SK-N-SH (cell line): ENCODE measurements at regions not wholly inside any gene's neighbourhood (a gene's known extent, or its start where the extent isn't known, plus 50 kb on each side); places are given as distances from the start of the nearest gene placed in this dataset.

Experiments
- CTCF ChIA-PET: fragments of 300-600, 350-600 bp; formaldehyde crosslinking; extraction: SDS; loops from one replicate; lab custom pipeline; 2021; lab: Yijun Ruan, JAX
- POLR2A ChIA-PET: fragments of 350-600 bp; sonication (Branson Sonifier 250); formaldehyde crosslinking; extraction: SDS; loops from one replicate; lab custom pipeline; 2020; ENCODE audit warnings: antibody characterized with exemption, inconsistent platforms; lab: Yijun Ruan, JAX
- DNase-seq: peaks from one replicate; pipeline ENCODE4 v3.0.0; 2012
- H2AFZ ChIP-seq: fragments of 200-600 bp; sonication (generic); 2 replicates; pipeline ENCODE4 v1.8.1; 2016; ENCODE audit warnings: antibody characterized with exemption, mild to moderate bottlenecking, low read depth
- H3F3A ChIP-seq: fragments of 200-600 bp; sonication (generic); replicated peaks from 2 replicates; pipeline ENCODE3; 2016; ENCODE audit warnings: antibody characterized with exemption, mild to moderate bottlenecking; ENCODE audit not compliant: insufficient read depth
- H3K27ac ChIP-seq, 2 experiments: fragments of 200-500 bp in 1 of 2; fragments of 200-600 bp in 1 of 2; sonication (Bioruptor generic) in 1 of 2; sonication (generic), shearing (Covaris generic) in 1 of 2; 2 replicates each; pipeline versions ENCODE4 v1.5.1 to v1.6.1; 2014 to 2016; ENCODE audit warnings: low read depth in 2 of 2, inconsistent platforms in 1 of 2, low read length in 1 of 2, mild to moderate bottlenecking in 1 of 2, mixed read lengths in 1 of 2
- H3K27me3 ChIP-seq: fragments of 200-600 bp; sonication (generic), shearing (Covaris generic); 2 replicates; pipeline ENCODE4 v1.6.1; 2016; ENCODE audit warnings: mixed run types; ENCODE audit not compliant: insufficient read depth
- H3K36me3 ChIP-seq, 2 experiments: fragments of 200-500 bp in 1 of 2; fragments of 200-600 bp in 1 of 2; sonication (Bioruptor generic) in 1 of 2; sonication (generic) in 1 of 2; replicated peaks in 1 of 2; 2 replicates each; pipeline versions ENCODE3 to v1.5.1; 2014 to 2016; ENCODE audit warnings: low read length in 1 of 2, mild to moderate bottlenecking in 1 of 2; ENCODE audit not compliant: insufficient read depth in 2 of 2, control insufficient read depth in 1 of 2
- H3K4me1 ChIP-seq, 2 experiments: fragments of 200-500 bp in 1 of 2; fragments of 200-600 bp in 1 of 2; sonication (Bioruptor generic) in 1 of 2; sonication (generic), shearing (Covaris generic) in 1 of 2; 2 replicates each; pipeline versions ENCODE4 v1.5.1 to v1.6.1; 2014 to 2016; ENCODE audit warnings: low read depth in 1 of 2, low read length in 1 of 2, mixed run types in 1 of 2; ENCODE audit not compliant: insufficient read depth in 2 of 2, control insufficient read depth in 1 of 2
- H3K4me2 ChIP-seq: fragments of 200-600 bp; sonication (generic), shearing (Covaris generic); 2 replicates; pipeline ENCODE4 v1.6.1; 2017; ENCODE audit warnings: mixed run types
- H3K4me3 ChIP-seq, 2 experiments: fragments of 200-500 bp in 1 of 2; fragments of 200-600 bp in 1 of 2; sonication (Bioruptor generic) in 1 of 2; sonication (generic), shearing (Covaris generic) in 1 of 2; 2 replicates each; pipeline versions ENCODE4 v1.5.1 to v1.8.1; 2014 to 2016; ENCODE audit warnings: low read depth in 2 of 2, inconsistent platforms in 1 of 2, low read length in 1 of 2, mild to moderate bottlenecking in 1 of 2, mixed read lengths in 1 of 2, moderate library complexity in 1 of 2
- H3K79me2 ChIP-seq: fragments of 200-600 bp; sonication (generic); 2 replicates; pipeline ENCODE4 v1.8.1; 2017; ENCODE audit warnings: mild to moderate bottlenecking; ENCODE audit not compliant: insufficient read depth
- H3K9ac ChIP-seq: fragments of 200-600 bp; sonication (generic); 2 replicates; pipeline ENCODE4 v1.6.1; 2017; ENCODE audit warnings: mixed run types
- H3K9me2 ChIP-seq: fragments of 200-600 bp; sonication (generic); 2 replicates; pipeline ENCODE4 v1.6.1; 2017; ENCODE audit warnings: mixed run types
- H3K9me3 ChIP-seq: fragments of 200-600 bp; sonication (generic); 2 replicates; pipeline ENCODE4 v1.6.1; 2017; ENCODE audit warnings: mixed run types, mild to moderate bottlenecking, moderate library complexity
- H4K20me1 ChIP-seq: fragments of 200-600 bp; sonication (generic); 2 replicates; pipeline ENCODE4 v1.6.1; 2017; ENCODE audit warnings: mild to moderate bottlenecking, mixed run types; ENCODE audit not compliant: insufficient read depth
- CHD2 ChIP-seq: fragments of 150-350 bp; IDR thresholded peaks from 2 replicates; pipeline ENCODE4 v1.6.1; 2018; ENCODE audit warnings: low read length; ENCODE audit not compliant: partially characterized antibody
- CTCF ChIP-seq: fragments of 200-600 bp; sonication (generic); IDR thresholded peaks from 2 replicates; pipeline ENCODE4 v1.6.1; 2017; ENCODE audit warnings: antibody characterized with exemption, mild to moderate bottlenecking, moderate library complexity
- EP300 ChIP-seq, 2 experiments: IDR thresholded peaks; 2 replicates each; pipeline versions ENCODE4 v1.4.0 to v1.6.1; 2012; ENCODE audit warnings: borderline replicate concordance in 1 of 2, low read depth in 1 of 2, low read length in 1 of 2
- EZH2phosphoT487 ChIP-seq: fragments of 200-600 bp; sonication (generic); IDR thresholded peaks from 2 replicates; pipeline ENCODE4 v1.6.1; 2017; ENCODE audit warnings: low read depth, mixed run types, mild to moderate bottlenecking, antibody characterized with exemption, moderate library complexity, borderline replicate concordance
- FOSL2 ChIP-seq: IDR thresholded peaks from 2 replicates; pipeline ENCODE4 v1.4.0; 2012; ENCODE audit warnings: low read depth, mild to moderate bottlenecking, moderate library complexity, borderline replicate concordance
- MEF2A ChIP-seq: IDR thresholded peaks from 2 replicates; pipeline ENCODE4 v1.4.0; 2012; ENCODE audit warnings: low read depth, borderline replicate concordance
- NFIC ChIP-seq: IDR thresholded peaks from 2 replicates; pipeline ENCODE4 v1.4.0; 2012; ENCODE audit warnings: borderline replicate concordance
- NRF1 ChIP-seq: IDR thresholded peaks from 2 replicates; pipeline ENCODE4 v1.6.1; 2012; ENCODE audit warnings: low read depth, mild to moderate bottlenecking, low read length
- PBX3 ChIP-seq: IDR thresholded peaks from 2 replicates; pipeline ENCODE4; 2012
- REST ChIP-seq: IDR thresholded peaks from 2 replicates; pipeline ENCODE4 v1.6.1; 2012; ENCODE audit warnings: mild to moderate bottlenecking, low read depth, low read length, moderate library complexity
- RXRA ChIP-seq: IDR thresholded peaks from 2 replicates; pipeline ENCODE4 v1.4.0; 2012; ENCODE audit warnings: low read depth, mild to moderate bottlenecking, borderline replicate concordance
- SMC3 ChIP-seq: IDR thresholded peaks from 2 replicates; pipeline ENCODE4 v1.6.1; 2012; ENCODE audit warnings: low read depth, low read length, improper control_type of control experiment
- TAF1 ChIP-seq: IDR thresholded peaks from 2 replicates; pipeline ENCODE4 v1.6.1; 2012; ENCODE audit warnings: low read depth, mild to moderate bottlenecking, low read length, moderate library complexity, borderline replicate concordance
- TEAD4 ChIP-seq: IDR thresholded peaks from 2 replicates; pipeline ENCODE4 v1.4.0; 2012; ENCODE audit warnings: mild to moderate bottlenecking, borderline replicate concordance; ENCODE audit not compliant: insufficient read depth
- YY1 ChIP-seq: IDR thresholded peaks from 2 replicates; pipeline ENCODE4 v1.4.0; 2012; ENCODE audit warnings: low read depth, mild to moderate bottlenecking
- WGBS: methylation state at CpG from one replicate; pipeline ENCODE4 v1.1.6; 2017; ENCODE audit warnings: low lambda C conversion rate; 5-methylcytosine and 5-hydroxymethylcytosine counted together
- TF ChIP-seq, protein P1 (sequence below): fragments of 150-350 bp; IDR thresholded peaks from 2 replicates; pipeline ENCODE4 v1.6.1; 2016; ENCODE audit warnings: mild to moderate bottlenecking, low read depth, low read length
- TF ChIP-seq, protein P2 (sequence below): IDR thresholded peaks from 2 replicates; pipeline ENCODE4 v1.4.0; 2012; ENCODE audit warnings: low read depth

- Histone ChIP-seq H3K4me1 (no peaks in the 10 kb centered on the region), H3K4me3 (no peak overlapping the region), H4K20me1 (no peaks in the 10 kb centered on the region), H3K36me3 (no peaks in the 10 kb centered on the region), H3K27ac (no peak overlapping the region), H2AFZ (no peak overlapping the region), H3K9ac (no peak overlapping the region), H3K9me2 (no peaks in the 10 kb centered on the region), H3K27me3 (no peaks in the 10 kb centered on the region), H3K79me2 (no peaks in the 10 kb centered on the region), H3K9me3 (no peaks in the 10 kb centered on the region), H3K4me2 (no peak overlapping the region), H3F3A (no peaks in the 10 kb centered on the region)
- WGBS: 3% methylated on average over 2 of the region's 2 CpGs
- CTCF ChIA-PET: no interaction called here
- no peak for DNase-seq
- POLR2A ChIA-PET: no interaction called here
- TF ChIP-seq FOSL2 (no peak), EZH2phosphoT487 (no peak), MEF2A (no peak), TEAD4 (no peak), RXRA (no peak), YY1 (no peak), CHD2 (no peak), CTCF (no peak), PBX3 (no peak)
- TF ChIP-seq, protein P1, sequence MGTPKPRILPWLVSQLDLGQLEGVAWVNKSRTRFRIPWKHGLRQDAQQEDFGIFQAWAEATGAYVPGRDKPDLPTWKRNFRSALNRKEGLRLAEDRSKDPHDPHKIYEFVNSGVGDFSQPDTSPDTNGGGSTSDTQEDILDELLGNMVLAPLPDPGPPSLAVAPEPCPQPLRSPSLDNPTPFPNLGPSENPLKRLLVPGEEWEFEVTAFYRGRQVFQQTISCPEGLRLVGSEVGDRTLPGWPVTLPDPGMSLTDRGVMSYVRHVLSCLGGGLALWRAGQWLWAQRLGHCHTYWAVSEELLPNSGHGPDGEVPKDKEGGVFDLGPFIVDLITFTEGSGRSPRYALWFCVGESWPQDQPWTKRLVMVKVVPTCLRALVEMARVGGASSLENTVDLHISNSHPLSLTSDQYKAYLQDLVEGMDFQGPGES: no peak
Measured at GRCh38 chr2:126343136-126343535, 312.8 kb upstream of the GYPC start.

DNA sequence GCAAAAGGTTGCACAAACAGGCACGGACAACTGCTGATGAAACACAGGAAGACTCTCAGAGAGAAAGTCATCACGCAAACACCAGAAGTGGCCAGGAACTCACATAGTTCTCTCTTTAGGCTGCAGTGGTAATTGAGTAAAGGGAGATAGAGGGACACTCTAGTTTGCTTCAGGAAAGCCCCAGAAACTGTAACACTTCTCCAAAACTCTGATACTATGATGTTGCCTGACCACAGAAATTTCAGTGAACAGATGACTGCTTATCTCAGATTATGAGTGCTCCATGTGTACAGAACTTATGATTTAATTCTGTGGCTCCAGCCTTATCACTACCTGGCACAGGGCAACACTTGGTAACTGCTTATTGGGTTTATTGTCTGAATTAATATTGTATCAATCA, 311.5 kb upstream of the GYPC start:
- no peak overlapping the region for H3K27ac ChIP-seq

More for the DNA sequence above, 311.5 kb upstream of the GYPC start:
- no peaks in the 10 kb centered on the region for H3K9me3 ChIP-seq
- H3K4me3 ChIP-seq: no peak overlapping the region
- no peaks in the 10 kb centered on the region for H3F3A ChIP-seq
- no peak for TF ChIP-seq NFIC
- TF ChIP-seq EP300 (IDR thresholded peaks at IDR 0.05; ENCODE audit: borderline replicate concordance in 1 of 2, low read depth in 1 of 2, low read length in 1 of 2): no peak
- TF ChIP-seq, protein P2, sequence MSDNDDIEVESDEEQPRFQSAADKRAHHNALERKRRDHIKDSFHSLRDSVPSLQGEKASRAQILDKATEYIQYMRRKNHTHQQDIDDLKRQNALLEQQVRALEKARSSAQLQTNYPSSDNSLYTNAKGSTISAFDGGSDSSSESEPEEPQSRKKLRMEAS: no peak
- TF ChIP-seq SMC3: no peak
- no peak for TF ChIP-seq NRF1
- TF ChIP-seq RXRA: no peak
- no peak for TF ChIP-seq CTCF
- no peak for TF ChIP-seq TAF1
- TF ChIP-seq REST: no peak
- ChIA-PET CTCF (no interaction called here), POLR2A (no interaction called here)
- no peak overlapping the region for H2AFZ ChIP-seq
- no peaks in the 10 kb centered on the region for H3K9me2 ChIP-seq
- H3K27me3 ChIP-seq: no peaks in the 10 kb centered on the region
- no peaks in the 10 kb centered on the region for H3K79me2 ChIP-seq
- 26% methylated on average over 2 of the region's 2 CpGs for WGBS
- DNase-seq: no peak
- H3K9ac ChIP-seq: no peak overlapping the region
- H4K20me1 ChIP-seq: no peaks in the 10 kb centered on the region
- no peaks in the 10 kb centered on the region for H3K36me3 ChIP-seq
- no peak overlapping the region for H3K4me2 ChIP-seq
- no peaks in the 10 kb centered on the region for H3K4me1 ChIP-seq
